A549 (cell line): ENCODE measurements at regions not wholly inside any gene's neighbourhood (a gene's known extent, or its start where the extent isn't known, plus 50 kb on each side); places are given as distances from the start of the nearest gene placed in this dataset.
A peak's percentile ranks its signal among the peaks of the same experiment; 100 is the strongest.

Source experiments
- ATAC-seq, 2 experiments: fragments of 200-7000 bp in 1 of 2; fragments of >200 bp in 1 of 2; cut with Nextera tagmentation in 1 of 2; cut with Tn5 transposase in 1 of 2; 3 replicates each; pipeline versions ENCODE4 v1.8.0 to v1.9.1; 2018 to 2020; ENCODE audit warnings: mild to moderate bottlenecking in 1 of 2, moderate library complexity in 1 of 2
- CTCF ChIA-PET: fragments of 300-600 bp; sonication (Branson Sonifier 250); formaldehyde crosslinking; extraction: SDS; loops from one replicate; lab custom pipeline; 2021; ENCODE audit warnings: antibody characterized with exemption, inconsistent platforms; lab: Yijun Ruan, JAX
- POLR2A ChIA-PET: fragments of 350-600 bp; formaldehyde crosslinking; extraction: SDS; loops from one replicate; lab custom pipeline; 2021; ENCODE audit warnings: antibody characterized with exemption, inconsistent platforms; lab: Yijun Ruan, JAX
- DNase-seq, 2 experiments: peaks; one replicate each; pipeline versions ENCODE4 v3.0.0 to v3.0.0-alpha.2; 2011 to 2016; ENCODE audit warnings: low read depth in 1 of 2, low spot score in 1 of 2
- FAIRE-seq: peaks from 2 replicates; lab custom pipeline; 2011; peaks lifted over from hg19 to GRCh38; lab: Jason Lieb, UNC
- H3K27ac ChIP-seq, 2 experiments: fragments of >200 bp; sonication (Bioruptor Twin); formaldehyde crosslinking; 3 replicates each; pipeline ENCODE4 v1.5.1; 2016 to 2017
- H3K4me1 ChIP-seq: fragments of >200 bp; sonication (Bioruptor Twin); formaldehyde crosslinking; 3 replicates; pipeline ENCODE4 v1.6.1; 2016
- H3K4me2 ChIP-seq: fragments of >200 bp; sonication (Bioruptor Twin); formaldehyde crosslinking; 3 replicates; pipeline ENCODE4 v1.6.1; 2016
- H3K4me3 ChIP-seq: fragments of >200 bp; sonication (Bioruptor Twin); formaldehyde crosslinking; 3 replicates; pipeline ENCODE4 v1.5.1; 2016
- H3K9me3 ChIP-seq: fragments of >200 bp; sonication (Bioruptor Twin); formaldehyde crosslinking; 3 replicates; pipeline ENCODE4 v1.6.1; 2016
- ATOH8 ChIP-seq: fragments of 250-450 bp; sonication (Bioruptor Pico); IDR thresholded peaks from 2 replicates; pipeline ENCODE4 v1.5.0; 2020; ENCODE audit warnings: low read depth, mild to moderate bottlenecking, moderate library complexity
- CHD2 ChIP-seq: fragments of 150-350 bp; IDR thresholded peaks from 2 replicates; pipeline ENCODE4 v1.6.1; 2014; ENCODE audit warnings: low read length; ENCODE audit not compliant: partially characterized antibody
- EHF ChIP-seq: fragments of 250-450 bp; sonication (Bioruptor Pico); IDR thresholded peaks from 2 replicates; pipeline ENCODE4 v1.5.0; 2020; ENCODE audit warnings: mild to moderate bottlenecking
- EHMT2 ChIP-seq: fragments of 200-600 bp; sonication (generic); IDR thresholded peaks from 2 replicates; pipeline ENCODE4 v1.6.1; 2016; ENCODE audit warnings: antibody characterized with exemption, low read depth, mild to moderate bottlenecking, moderate library complexity
- ELK1 ChIP-seq: fragments of 150-350 bp; IDR thresholded peaks from 2 replicates; pipeline ENCODE4 v1.6.1; 2014; ENCODE audit warnings: low read depth, mild to moderate bottlenecking, low read length
- ESRRA ChIP-seq: fragments of 150-350 bp; IDR thresholded peaks from 2 replicates; pipeline ENCODE4 v1.6.1; 2014; ENCODE audit warnings: mild to moderate bottlenecking, low read length, borderline replicate concordance
- FOSB ChIP-seq: fragments of 250-450 bp; sonication (Bioruptor Pico); IDR thresholded peaks from 2 replicates; pipeline ENCODE4 v1.5.0; 2020; ENCODE audit warnings: mild to moderate bottlenecking, moderate library complexity
- FOSL2 ChIP-seq, 2 experiments: fragments of 450-650 bp in 1 of 2; fragments of >200 bp in 1 of 2; sonication (Bioruptor Twin) in 1 of 2; formaldehyde crosslinking; IDR thresholded peaks; 2 replicates each; pipeline versions ENCODE4 v1.5.0 to v1.6.1; 2016 to 2020; ENCODE audit warnings: mild to moderate bottlenecking in 1 of 2, moderate library complexity in 1 of 2
- FOXS1 ChIP-seq: fragments of 250-450 bp; sonication (Bioruptor Pico); IDR thresholded peaks from 2 replicates; pipeline ENCODE4 v1.5.0; 2020; ENCODE audit warnings: mild to moderate bottlenecking, moderate library complexity
- GATA3 ChIP-seq: IDR thresholded peaks from 2 replicates; pipeline ENCODE4 v1.6.1; 2012; ENCODE audit warnings: borderline replicate concordance
- HDAC2 ChIP-seq: fragments of 200-600 bp; sonication (generic); IDR thresholded peaks from 2 replicates; pipeline ENCODE4 v1.6.1; 2016
- HES2 ChIP-seq: fragments of >200 bp; sonication (Bioruptor Twin); formaldehyde crosslinking; IDR thresholded peaks from 2 replicates; pipeline ENCODE4 v1.6.1; 2016
- HEYL ChIP-seq: fragments of 250-450 bp; sonication (Bioruptor Pico); IDR thresholded peaks from 2 replicates; pipeline ENCODE4 v1.8.0; 2021; ENCODE audit warnings: mild to moderate bottlenecking, moderate library complexity
- JUN ChIP-seq, 2 experiments: fragments of >200 bp; sonication (Bioruptor Twin); formaldehyde crosslinking; IDR thresholded peaks; 2 replicates in 1 of 2; 3 replicates in 1 of 2; pipeline ENCODE4 v1.6.1; 2016 to 2017
- JUNB ChIP-seq: fragments of >200 bp; sonication (Bioruptor Twin); formaldehyde crosslinking; IDR thresholded peaks from 2 replicates; pipeline ENCODE4 v1.6.1; 2016
- MAFK ChIP-seq: fragments of 450-650 bp; IDR thresholded peaks from 2 replicates; pipeline ENCODE4 v1.6.1; 2014; ENCODE audit not compliant: partially characterized antibody
- MAX ChIP-seq: IDR thresholded peaks from 2 replicates; pipeline ENCODE4 v1.6.1; 2012
- NPAS2 ChIP-seq: fragments of 250-450 bp; sonication (Bioruptor Pico); IDR thresholded peaks from 2 replicates; pipeline ENCODE4 v1.8.0; 2022; ENCODE audit warnings: mild to moderate bottlenecking, moderate library complexity, borderline replicate concordance
- NR3C1 ChIP-seq: fragments of >200 bp; sonication (Bioruptor Twin); formaldehyde crosslinking; IDR thresholded peaks from 3 replicates; pipeline ENCODE4 v1.6.1; 2017
- PHF8 ChIP-seq: fragments of 200-600 bp; sonication (generic); IDR thresholded peaks from 2 replicates; pipeline ENCODE4 v1.6.1; 2016; ENCODE audit warnings: low read depth, mild to moderate bottlenecking, antibody characterized with exemption, moderate library complexity, borderline replicate concordance
- RFX5 ChIP-seq: fragments of 450-650 bp; IDR thresholded peaks from 2 replicates; pipeline ENCODE4 v1.7.1; 2014; ENCODE audit warnings: antibody characterized with exemption, mild to moderate bottlenecking, moderate library complexity
- SMC3 ChIP-seq: fragments of >200 bp; sonication (Bioruptor Twin); formaldehyde crosslinking; IDR thresholded peaks from 3 replicates; pipeline ENCODE4 v1.6.1; 2018; ENCODE audit warnings: inconsistent platforms
- TFCP2L1 ChIP-seq: fragments of 250-450 bp; sonication (Bioruptor Pico); IDR thresholded peaks from 2 replicates; pipeline ENCODE4 v1.5.0; 2021; ENCODE audit warnings: mild to moderate bottlenecking
- ZC3H11A ChIP-seq: fragments of 450-650 bp; IDR thresholded peaks from 2 replicates; pipeline ENCODE4 v1.6.1; 2014; ENCODE audit warnings: antibody characterized with exemption, mild to moderate bottlenecking
- ZSCAN20 ChIP-seq: fragments of 250-450 bp; sonication (Bioruptor Pico); IDR thresholded peaks from 2 replicates; pipeline ENCODE4 v1.8.0; 2022; ENCODE audit warnings: mild to moderate bottlenecking, moderate library complexity
- WGBS: methylation state at CpG from one replicate; pipeline ENCODE4 v1.1.6; 2017; ENCODE audit errors: missing lambda C conversion rate; 5-methylcytosine and 5-hydroxymethylcytosine counted together
- TF ChIP-seq, protein P1 (sequence below): fragments of 450-650 bp; IDR thresholded peaks from 2 replicates; pipeline ENCODE4 v1.6.1; 2014; ENCODE audit warnings: antibody characterized with exemption
- TF ChIP-seq, protein P2 (sequence below): IDR thresholded peaks from 2 replicates; pipeline ENCODE4 v1.6.1; 2012

- DNase-seq, result no peak
- TF ChIP-seq RFX5, result no peak
- TF ChIP-seq TFCP2L1, result no peak
- no peak for TF ChIP-seq HEYL
- no peak for TF ChIP-seq SMC3
- TF ChIP-seq JUNB, result no peak
- TF ChIP-seq, protein P1, sequence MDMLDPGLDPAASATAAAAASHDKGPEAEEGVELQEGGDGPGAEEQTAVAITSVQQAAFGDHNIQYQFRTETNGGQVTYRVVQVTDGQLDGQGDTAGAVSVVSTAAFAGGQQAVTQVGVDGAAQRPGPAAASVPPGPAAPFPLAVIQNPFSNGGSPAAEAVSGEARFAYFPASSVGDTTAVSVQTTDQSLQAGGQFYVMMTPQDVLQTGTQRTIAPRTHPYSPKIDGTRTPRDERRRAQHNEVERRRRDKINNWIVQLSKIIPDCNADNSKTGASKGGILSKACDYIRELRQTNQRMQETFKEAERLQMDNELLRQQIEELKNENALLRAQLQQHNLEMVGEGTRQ, result no peak
- TF ChIP-seq NR3C1, result no peak
- no peak for TF ChIP-seq EHF (CRISPR knock-in tag)
- TF ChIP-seq, protein P2, sequence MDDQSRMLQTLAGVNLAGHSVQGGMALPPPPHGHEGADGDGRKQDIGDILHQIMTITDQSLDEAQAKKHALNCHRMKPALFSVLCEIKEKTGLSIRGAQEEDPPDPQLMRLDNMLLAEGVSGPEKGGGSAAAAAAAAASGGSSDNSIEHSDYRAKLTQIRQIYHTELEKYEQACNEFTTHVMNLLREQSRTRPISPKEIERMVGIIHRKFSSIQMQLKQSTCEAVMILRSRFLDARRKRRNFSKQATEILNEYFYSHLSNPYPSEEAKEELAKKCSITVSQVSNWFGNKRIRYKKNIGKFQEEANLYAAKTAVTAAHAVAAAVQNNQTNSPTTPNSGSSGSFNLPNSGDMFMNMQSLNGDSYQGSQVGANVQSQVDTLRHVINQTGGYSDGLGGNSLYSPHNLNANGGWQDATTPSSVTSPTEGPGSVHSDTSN, result no peak
- TF ChIP-seq, all 56 proteins: peak for 0
- Histone ChIP-seq H3K4me1 (no peaks in the 10 kb centered on the region), H3K4me2 (no peak overlapping the region), H3K9me3 (no peaks in the 10 kb centered on the region; the same call in 2 of the 3 replicates), H3K4me3 (no peak overlapping the region), H3K27ac (no peak overlapping the region)
- ATAC-seq, result no peak
- no peak for FAIRE-seq
- ChIA-PET CTCF (interaction anchor here (1.1 kb wide), 1 partner anchor 12 kb away, joined by 3 read pairs; no protein-coding TSS in a partner anchor), POLR2A (no interaction called here)
- WGBS, result 0% methylated on average over 1 of the region's 1 CpG
Measured at GRCh38 chr17:53912117-53912516, 89.4 kb downstream of the KIF2B start.

DNA sequence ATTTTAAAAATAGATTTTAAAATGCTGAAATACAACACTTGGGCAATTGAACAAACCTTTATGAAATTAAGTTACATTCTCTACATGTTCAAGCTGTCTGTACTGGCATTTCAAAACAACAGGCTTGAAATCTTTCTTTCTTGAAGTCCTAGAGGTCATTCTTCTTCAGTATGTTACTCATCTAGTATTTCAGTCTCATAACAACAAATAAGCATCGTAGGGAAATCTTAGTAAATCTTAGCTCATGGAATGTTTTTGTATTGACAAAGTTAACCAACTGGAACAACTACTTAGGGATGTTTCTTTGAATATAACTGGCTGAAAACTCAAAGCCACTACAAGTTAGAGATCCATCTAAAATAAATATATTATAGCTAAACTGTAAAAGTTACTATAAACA is 96.6 kb downstream of the KIF2B start:
- POLR2A ChIA-PET, result no interaction called here
- CTCF ChIA-PET, result no interaction called here
- TF ChIP-seq HDAC2, result no peak
- DNase-seq (no peak), ATAC-seq (no peak), FAIRE-seq (no peak)
- 2% methylated on average over 1 of the region's 1 CpG for WGBS
- H3K4me3 ChIP-seq, result no peak overlapping the region
- no peak overlapping the region for H3K4me2 ChIP-seq
- no peaks in the 10 kb centered on the region for H3K9me3 ChIP-seq
- no peak overlapping the region for H3K27ac ChIP-seq
- no peaks in the 10 kb centered on the region for H3K4me1 ChIP-seq

- DNase-seq, result peak in 1 of 2 experiments; percentile 1
- H3K4me2 ChIP-seq, result no peak overlapping the region
- H3K27ac ChIP-seq, result no peak overlapping the region
- no peak for FAIRE-seq
- 13% methylated on average over 4 of the region's 4 CpGs for WGBS
- CTCF ChIA-PET, result no interaction called here
- TF ChIP-seq ESRRA (no peak), FOXS1 (CRISPR knock-in tag) (no peak), MAX (no peak), FOSL2 (IDR thresholded peaks at IDR 0.05) (no peak), FOSL2 (CRISPR knock-in tag; IDR thresholded peaks at IDR 0.05) (no peak), CHD2 (no peak), EHMT2 (no peak), JUN (IDR thresholded peaks at IDR 0.05) (no peak), ZC3H11A (no peak)
- no peak overlapping the region for H3K4me3 ChIP-seq
- no peak for ATAC-seq
- POLR2A ChIA-PET, result no interaction called here
- H3K9me3 ChIP-seq, result no peaks in the 10 kb centered on the region
- no peaks in the 10 kb centered on the region for H3K4me1 ChIP-seq
Measured at GRCh38 chr17:53924530-53925455, 102.1 kb downstream of the KIF2B start.

- POLR2A ChIA-PET, result no interaction called here
- Histone ChIP-seq H3K4me1 (no peaks in the 10 kb centered on the region), H3K4me2 (no peak overlapping the region), H3K27ac (no peak overlapping the region), H3K4me3 (no peak overlapping the region), H3K9me3 (0 out of 3 replicates have a peak, but pooled peaks cover 8% of the 10 kb centered on the region)
- FAIRE-seq (no peak), ATAC-seq (no peak), DNase-seq (no peak)
- CTCF ChIA-PET, result no interaction called here
- 0% methylated on average over 2 of the region's 2 CpGs for WGBS
- TF ChIP-seq NPAS2 (CRISPR knock-in tag) (no peak), CHD2 (no peak), ZC3H11A (no peak), GATA3 (no peak), PHF8 (no peak), FOSL2 (IDR thresholded peaks at IDR 0.05) (no peak), FOSL2 (CRISPR knock-in tag; IDR thresholded peaks at IDR 0.05) (no peak), ZSCAN20 (CRISPR knock-in tag) (no peak), FOSB (CRISPR knock-in tag) (no peak), ATOH8 (CRISPR knock-in tag) (no peak), ELK1 (no peak), HES2 (no peak), MAFK (no peak), HDAC2 (no peak)
Measured at GRCh38 chr17:53932386-53932785, 109.7 kb downstream of the KIF2B start.
